ENCODE measurements at regions not wholly inside any gene's neighbourhood (a gene's known extent, or its start where the extent isn't known, plus 50 kb on each side); places are given as distances from the start of the nearest gene placed in this dataset.

- no peak for FAIRE-seq
These were observed 189.5 kb upstream of the DTNBP1 start for GRCh38 chr6:15852289-15852688.

GRCh38 chr6:15849395-15849794 lies 186.6 kb upstream of the DTNBP1 start:
- WGBS (ENCODE audit: insufficient coverage, insufficient replicate concordance, low lambda C conversion rate, missing lambda C conversion rate): 61% methylated on average over 4 of the region's 4 CpGs
- no peak for ATAC-seq
- Histone ChIP-seq H3K27me3 (replicated peaks in 1 of 2; ENCODE audit: control insufficient read depth in 2 of 2, insufficient read depth in 2 of 2, low read length in 1 of 2) (no peaks in the 10 kb centered on the region; a peak in 1 of 4 replicates), H3K9me3 (replicated peaks; ENCODE audit: control insufficient read depth, insufficient read depth, low read length) (no peaks in the 10 kb centered on the region; the same call in 2 of the 3 replicates), H3K36me3 (ENCODE audit: control insufficient read depth in 2 of 2, insufficient read depth in 2 of 2, low read length in 1 of 2) (no peaks in the 10 kb centered on the region), H3K27ac (ENCODE audit: control insufficient read depth, insufficient read depth) (no peak overlapping the region), H4K20me1 (ENCODE audit: control insufficient read depth, insufficient read depth) (no peaks in the 10 kb centered on the region), H3K4me1 (ENCODE audit: control insufficient read depth, insufficient read depth, low read length) (peaks cover 5% of the 10 kb centered on the region; the same call in 1 of the 2 replicates), H2AFZ (ENCODE audit: control insufficient read depth, low read depth, low read length) (no peak overlapping the region), H3K79me2 (ENCODE audit: control insufficient read depth, insufficient read depth, low read length) (no peaks in the 10 kb centered on the region), H3K4me3 (no peak overlapping the region), H3K9ac (ENCODE audit: control insufficient read depth, insufficient read depth, low read length) (no peak overlapping the region), H3K4me2 (ENCODE audit: control insufficient read depth, insufficient read depth) (no peak overlapping the region)
- BruUV-seq (replicated peaks): no TSS peak
- ChIA-PET SMC1A (ENCODE audit: uncharacterized antibody, unreplicated experiment) (interaction anchor here (0.5 to 7.7 kb wide), 12 partner anchors 12 to 167 kb away, joined by 3 to 29 read pairs (median 4); no protein-coding TSS in a partner anchor), CTCF (interaction anchor here (1.1 to 1.3 kb wide), 4 partner anchors 8 to 333 kb away, joined by 3 to 5 read pairs (median 3); no protein-coding TSS in a partner anchor), RAD21 (ENCODE audit: unreplicated experiment) (interaction anchor here (1.2 to 1.8 kb wide), 2 partner anchors 14 to 80 kb away, joined by 4 read pairs; no protein-coding TSS in a partner anchor), POLR2A (interaction anchor here (1.3 kb wide), 3 partner anchors 24 to 31 kb away, joined by 3 read pairs; no protein-coding TSS in a partner anchor)
- no peak for DNase-seq (ENCODE audit: low read depth, low spot score)
- intact Hi-C loops (cut with micrococcal nuclease; ENCODE audit: unreplicated experiment): no loop called here
- no peak for FAIRE-seq
- in situ Hi-C loops (cut with MboI): no loop called here
- no peak for TF ChIP-seq PRDM15 (CRISPR knock-in tag; IDR thresholded peaks at IDR 0.05)
- no peak for TF ChIP-seq HDAC6 (IDR thresholded peaks at IDR 0.05; ENCODE audit: unreplicated experiment)
- no peak for TF ChIP-seq MTA2 (IDR thresholded peaks at IDR 0.05; ENCODE audit: low read depth)
- TF ChIP-seq, protein P1, sequence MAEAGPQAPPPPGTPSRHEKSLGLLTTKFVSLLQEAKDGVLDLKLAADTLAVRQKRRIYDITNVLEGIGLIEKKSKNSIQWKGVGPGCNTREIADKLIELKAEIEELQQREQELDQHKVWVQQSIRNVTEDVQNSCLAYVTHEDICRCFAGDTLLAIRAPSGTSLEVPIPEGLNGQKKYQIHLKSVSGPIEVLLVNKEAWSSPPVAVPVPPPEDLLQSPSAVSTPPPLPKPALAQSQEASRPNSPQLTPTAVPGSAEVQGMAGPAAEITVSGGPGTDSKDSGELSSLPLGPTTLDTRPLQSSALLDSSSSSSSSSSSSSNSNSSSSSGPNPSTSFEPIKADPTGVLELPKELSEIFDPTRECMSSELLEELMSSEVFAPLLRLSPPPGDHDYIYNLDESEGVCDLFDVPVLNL (IDR thresholded peaks at IDR 0.05; ENCODE audit: low read depth, low read length): no peak
- TF ChIP-seq, protein P2, sequence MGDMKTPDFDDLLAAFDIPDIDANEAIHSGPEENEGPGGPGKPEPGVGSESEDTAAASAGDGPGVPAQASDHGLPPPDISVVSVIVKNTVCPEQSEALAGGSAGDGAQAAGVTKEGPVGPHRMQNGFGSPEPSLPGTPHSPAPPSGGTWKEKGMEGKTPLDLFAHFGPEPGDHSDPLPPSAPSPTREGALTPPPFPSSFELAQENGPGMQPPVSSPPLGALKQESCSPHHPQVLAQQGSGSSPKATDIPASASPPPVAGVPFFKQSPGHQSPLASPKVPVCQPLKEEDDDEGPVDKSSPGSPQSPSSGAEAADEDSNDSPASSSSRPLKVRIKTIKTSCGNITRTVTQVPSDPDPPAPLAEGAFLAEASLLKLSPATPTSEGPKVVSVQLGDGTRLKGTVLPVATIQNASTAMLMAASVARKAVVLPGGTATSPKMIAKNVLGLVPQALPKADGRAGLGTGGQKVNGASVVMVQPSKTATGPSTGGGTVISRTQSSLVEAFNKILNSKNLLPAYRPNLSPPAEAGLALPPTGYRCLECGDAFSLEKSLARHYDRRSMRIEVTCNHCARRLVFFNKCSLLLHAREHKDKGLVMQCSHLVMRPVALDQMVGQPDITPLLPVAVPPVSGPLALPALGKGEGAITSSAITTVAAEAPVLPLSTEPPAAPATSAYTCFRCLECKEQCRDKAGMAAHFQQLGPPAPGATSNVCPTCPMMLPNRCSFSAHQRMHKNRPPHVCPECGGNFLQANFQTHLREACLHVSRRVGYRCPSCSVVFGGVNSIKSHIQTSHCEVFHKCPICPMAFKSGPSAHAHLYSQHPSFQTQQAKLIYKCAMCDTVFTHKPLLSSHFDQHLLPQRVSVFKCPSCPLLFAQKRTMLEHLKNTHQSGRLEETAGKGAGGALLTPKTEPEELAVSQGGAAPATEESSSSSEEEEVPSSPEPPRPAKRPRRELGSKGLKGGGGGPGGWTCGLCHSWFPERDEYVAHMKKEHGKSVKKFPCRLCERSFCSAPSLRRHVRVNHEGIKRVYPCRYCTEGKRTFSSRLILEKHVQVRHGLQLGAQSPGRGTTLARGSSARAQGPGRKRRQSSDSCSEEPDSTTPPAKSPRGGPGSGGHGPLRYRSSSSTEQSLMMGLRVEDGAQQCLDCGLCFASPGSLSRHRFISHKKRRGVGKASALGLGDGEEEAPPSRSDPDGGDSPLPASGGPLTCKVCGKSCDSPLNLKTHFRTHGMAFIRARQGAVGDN (IDR thresholded peaks at IDR 0.05): no peak
- TF ChIP-seq NRF1 (conservative IDR thresholded peaks at IDR 0.05; ENCODE audit: low read depth, low read length): no peak

More at GRCh38 chr6:15852289-15852688, 189.5 kb upstream of the DTNBP1 start:
- ATAC-seq (no peak), DNase-seq (ENCODE audit: low read depth, low spot score) (no peak)
- TF ChIP-seq TBL1XR1 (IDR thresholded peaks at IDR 0.05; ENCODE audit: low read depth, low read length): no peak
- no peak overlapping the region for H3K4me2 ChIP-seq (ENCODE audit: control insufficient read depth, insufficient read depth)
- no peak overlapping the region for H3K9ac ChIP-seq (ENCODE audit: control insufficient read depth, insufficient read depth, low read length)
- no peaks in the 10 kb centered on the region; a peak in 1 of 4 replicates for H3K27me3 ChIP-seq (replicated peaks in 1 of 2; ENCODE audit: control insufficient read depth in 2 of 2, insufficient read depth in 2 of 2, low read length in 1 of 2)
- POLR2A ChIA-PET: interaction anchor here (1.1 to 1.7 kb wide), 3 partner anchors 9 to 276 kb away, joined by 4 to 5 read pairs (median 4); partner anchors contain the start of gene MYLIP
- no peaks in the 10 kb centered on the region for H3K36me3 ChIP-seq (ENCODE audit: control insufficient read depth in 2 of 2, insufficient read depth in 2 of 2, low read length in 1 of 2)
- WGBS (ENCODE audit: insufficient coverage, insufficient replicate concordance, low lambda C conversion rate, missing lambda C conversion rate): 71% methylated on average over 2 of the region's 2 CpGs
- H3K4me1 ChIP-seq (ENCODE audit: control insufficient read depth, insufficient read depth, low read length): no peaks in the 10 kb centered on the region
- RAD21 ChIA-PET (ENCODE audit: unreplicated experiment): interaction anchor here (0.9 to 1.5 kb wide), 6 partner anchors 22 to 276 kb away, joined by 3 to 6 read pairs (median 4); partner anchors contain the start of gene MYLIP
- SMC1A ChIA-PET (ENCODE audit: uncharacterized antibody, unreplicated experiment): interaction anchor here (0.8 to 7.7 kb wide), 12 partner anchors 12 to 317 kb away, joined by 3 to 29 read pairs (median 4); no protein-coding TSS in a partner anchor
- H3K27ac ChIP-seq (ENCODE audit: control insufficient read depth, insufficient read depth): no peak overlapping the region
- in situ Hi-C loops (cut with MboI) (no loop called here), intact Hi-C loops (cut with micrococcal nuclease; ENCODE audit: unreplicated experiment) (no loop called here)
- H3K79me2 ChIP-seq (ENCODE audit: control insufficient read depth, insufficient read depth, low read length): no peaks in the 10 kb centered on the region
- CTCF ChIA-PET: interaction anchor here (1.2 to 1.7 kb wide), 4 partner anchors 12 to 317 kb away, joined by 3 to 8 read pairs (median 6); no protein-coding TSS in a partner anchor
- no peak overlapping the region for H2AFZ ChIP-seq (ENCODE audit: control insufficient read depth, low read depth, low read length)
- no peaks in the 10 kb centered on the region; the same call in 2 of the 3 replicates for H3K9me3 ChIP-seq (replicated peaks; ENCODE audit: control insufficient read depth, insufficient read depth, low read length)
- no peak overlapping the region for H3K4me3 ChIP-seq
- no TSS peak for BruUV-seq (replicated peaks)
- H4K20me1 ChIP-seq (ENCODE audit: control insufficient read depth, insufficient read depth): no peaks in the 10 kb centered on the region

Measured in GM12878 (cell line).